ENCODE measurements at regions not wholly inside any gene's neighbourhood (a gene's known extent, or its start where the extent isn't known, plus 50 kb on each side); places are given as distances from the start of the nearest gene placed in this dataset.

DNA sequence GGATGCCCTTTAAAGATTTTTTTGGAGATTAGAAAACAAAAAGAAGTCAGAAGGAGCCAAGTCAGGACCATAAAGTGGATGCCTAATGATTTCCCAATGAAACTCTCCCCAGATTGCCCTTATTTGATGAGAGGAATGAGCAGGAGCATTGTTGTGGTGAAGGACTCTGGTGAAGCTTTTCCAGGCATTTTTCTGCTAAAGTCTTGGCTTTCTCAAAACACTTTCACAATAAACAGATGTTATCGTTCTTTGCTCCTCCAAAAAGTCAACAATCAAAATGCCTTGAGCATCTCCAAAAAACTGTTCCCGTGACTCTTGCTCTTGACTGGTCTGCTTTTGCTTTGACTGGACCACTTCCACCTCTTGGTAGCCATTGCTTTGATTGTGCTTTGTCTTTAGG is 121.8 kb downstream of the CAAP1 start:
- no peak for TF ChIP-seq POLR2AphosphoS5 (IDR thresholded peaks at IDR 0.05; ENCODE audit: low read depth)
- TF ChIP-seq GABPA (IDR thresholded peaks at IDR 0.05; ENCODE audit: low read depth): no peak
- TF ChIP-seq, protein P1, sequence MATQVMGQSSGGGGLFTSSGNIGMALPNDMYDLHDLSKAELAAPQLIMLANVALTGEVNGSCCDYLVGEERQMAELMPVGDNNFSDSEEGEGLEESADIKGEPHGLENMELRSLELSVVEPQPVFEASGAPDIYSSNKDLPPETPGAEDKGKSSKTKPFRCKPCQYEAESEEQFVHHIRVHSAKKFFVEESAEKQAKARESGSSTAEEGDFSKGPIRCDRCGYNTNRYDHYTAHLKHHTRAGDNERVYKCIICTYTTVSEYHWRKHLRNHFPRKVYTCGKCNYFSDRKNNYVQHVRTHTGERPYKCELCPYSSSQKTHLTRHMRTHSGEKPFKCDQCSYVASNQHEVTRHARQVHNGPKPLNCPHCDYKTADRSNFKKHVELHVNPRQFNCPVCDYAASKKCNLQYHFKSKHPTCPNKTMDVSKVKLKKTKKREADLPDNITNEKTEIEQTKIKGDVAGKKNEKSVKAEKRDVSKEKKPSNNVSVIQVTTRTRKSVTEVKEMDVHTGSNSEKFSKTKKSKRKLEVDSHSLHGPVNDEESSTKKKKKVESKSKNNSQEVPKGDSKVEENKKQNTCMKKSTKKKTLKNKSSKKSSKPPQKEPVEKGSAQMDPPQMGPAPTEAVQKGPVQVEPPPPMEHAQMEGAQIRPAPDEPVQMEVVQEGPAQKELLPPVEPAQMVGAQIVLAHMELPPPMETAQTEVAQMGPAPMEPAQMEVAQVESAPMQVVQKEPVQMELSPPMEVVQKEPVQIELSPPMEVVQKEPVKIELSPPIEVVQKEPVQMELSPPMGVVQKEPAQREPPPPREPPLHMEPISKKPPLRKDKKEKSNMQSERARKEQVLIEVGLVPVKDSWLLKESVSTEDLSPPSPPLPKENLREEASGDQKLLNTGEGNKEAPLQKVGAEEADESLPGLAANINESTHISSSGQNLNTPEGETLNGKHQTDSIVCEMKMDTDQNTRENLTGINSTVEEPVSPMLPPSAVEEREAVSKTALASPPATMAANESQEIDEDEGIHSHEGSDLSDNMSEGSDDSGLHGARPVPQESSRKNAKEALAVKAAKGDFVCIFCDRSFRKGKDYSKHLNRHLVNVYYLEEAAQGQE (IDR thresholded peaks at IDR 0.05; ENCODE audit: insufficient replicate concordance, low read depth): no peak
- no peak for TF ChIP-seq SPI1 (IDR thresholded peaks at IDR 0.05; ENCODE audit: borderline replicate concordance, low read depth)
- TF ChIP-seq, protein P2, sequence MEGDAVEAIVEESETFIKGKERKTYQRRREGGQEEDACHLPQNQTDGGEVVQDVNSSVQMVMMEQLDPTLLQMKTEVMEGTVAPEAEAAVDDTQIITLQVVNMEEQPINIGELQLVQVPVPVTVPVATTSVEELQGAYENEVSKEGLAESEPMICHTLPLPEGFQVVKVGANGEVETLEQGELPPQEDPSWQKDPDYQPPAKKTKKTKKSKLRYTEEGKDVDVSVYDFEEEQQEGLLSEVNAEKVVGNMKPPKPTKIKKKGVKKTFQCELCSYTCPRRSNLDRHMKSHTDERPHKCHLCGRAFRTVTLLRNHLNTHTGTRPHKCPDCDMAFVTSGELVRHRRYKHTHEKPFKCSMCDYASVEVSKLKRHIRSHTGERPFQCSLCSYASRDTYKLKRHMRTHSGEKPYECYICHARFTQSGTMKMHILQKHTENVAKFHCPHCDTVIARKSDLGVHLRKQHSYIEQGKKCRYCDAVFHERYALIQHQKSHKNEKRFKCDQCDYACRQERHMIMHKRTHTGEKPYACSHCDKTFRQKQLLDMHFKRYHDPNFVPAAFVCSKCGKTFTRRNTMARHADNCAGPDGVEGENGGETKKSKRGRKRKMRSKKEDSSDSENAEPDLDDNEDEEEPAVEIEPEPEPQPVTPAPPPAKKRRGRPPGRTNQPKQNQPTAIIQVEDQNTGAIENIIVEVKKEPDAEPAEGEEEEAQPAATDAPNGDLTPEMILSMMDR (IDR thresholded peaks at IDR 0.05; ENCODE audit: insufficient read depth, low read length): no peak
- DNase-seq (ENCODE audit: low read depth in 1 of 2, low spot score in 1 of 2): no peak
- Histone ChIP-seq H3K27me3 (ENCODE audit: insufficient read depth, poor library complexity, severe bottlenecking) (no peaks in the 10 kb centered on the region), H3K4me3 (replicated peaks; ENCODE audit: insufficient read depth, low read length) (no peak overlapping the region), H3K27ac (replicated peaks) (no peak overlapping the region)

DNA sequence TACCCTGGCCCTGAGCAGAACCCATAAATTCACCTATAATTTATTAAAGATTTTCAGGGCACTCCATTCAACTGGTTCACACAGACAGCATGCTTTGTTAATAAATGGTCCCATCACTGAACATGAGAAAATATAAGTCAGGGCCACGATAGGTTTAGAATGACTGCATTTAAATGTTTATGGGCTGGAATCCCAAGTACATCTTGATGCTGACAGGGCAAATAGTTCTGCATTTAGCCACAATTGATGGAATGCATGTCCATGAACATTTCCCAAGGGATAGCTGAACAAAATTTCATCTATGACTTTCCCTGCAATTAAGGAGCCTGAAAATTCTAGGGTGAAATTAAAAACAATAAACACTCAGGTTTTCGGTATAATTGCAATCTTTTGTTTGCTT is 124.5 kb downstream of the CAAP1 start:
- no peaks in the 10 kb centered on the region for H3K27me3 ChIP-seq (ENCODE audit: insufficient read depth, poor library complexity, severe bottlenecking)
- H3K4me3 ChIP-seq (replicated peaks; ENCODE audit: insufficient read depth, low read length): no peak overlapping the region
- no peak overlapping the region for H3K27ac ChIP-seq (replicated peaks)
- no peak for DNase-seq (ENCODE audit: low read depth in 1 of 2, low spot score in 1 of 2)
- TF ChIP-seq, protein P2 (IDR thresholded peaks at IDR 0.05; ENCODE audit: insufficient read depth, low read length): no peak
- TF ChIP-seq SPI1 (IDR thresholded peaks at IDR 0.05; ENCODE audit: borderline replicate concordance, low read depth) (no peak), GABPA (IDR thresholded peaks at IDR 0.05; ENCODE audit: low read depth) (no peak), POLR2AphosphoS5 (IDR thresholded peaks at IDR 0.05; ENCODE audit: low read depth) (no peak)
- TF ChIP-seq, protein P1 (IDR thresholded peaks at IDR 0.05; ENCODE audit: insufficient replicate concordance, low read depth): no peak

DNA sequence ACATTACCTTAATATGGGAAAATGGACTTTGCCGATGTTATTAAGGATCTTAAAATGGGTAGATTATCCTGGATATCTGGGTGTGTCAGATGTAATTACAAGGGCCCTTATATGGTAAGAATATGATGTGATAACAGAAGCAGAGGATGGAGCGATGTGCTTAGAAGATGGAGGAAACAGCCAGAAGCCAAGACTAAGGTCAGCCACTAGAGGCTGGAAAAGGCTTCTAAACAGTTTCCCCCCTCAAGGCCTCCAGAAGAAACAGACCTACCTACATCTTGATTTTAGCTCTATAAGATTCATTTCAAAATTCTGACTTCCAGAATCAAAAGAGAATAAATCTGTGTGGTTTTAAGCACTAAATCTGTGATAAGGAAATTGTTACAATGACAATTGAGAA is 131.9 kb downstream of the CAAP1 start:
- DNase-seq (ENCODE audit: low read depth in 1 of 2, low spot score in 1 of 2): no peak

DNA sequence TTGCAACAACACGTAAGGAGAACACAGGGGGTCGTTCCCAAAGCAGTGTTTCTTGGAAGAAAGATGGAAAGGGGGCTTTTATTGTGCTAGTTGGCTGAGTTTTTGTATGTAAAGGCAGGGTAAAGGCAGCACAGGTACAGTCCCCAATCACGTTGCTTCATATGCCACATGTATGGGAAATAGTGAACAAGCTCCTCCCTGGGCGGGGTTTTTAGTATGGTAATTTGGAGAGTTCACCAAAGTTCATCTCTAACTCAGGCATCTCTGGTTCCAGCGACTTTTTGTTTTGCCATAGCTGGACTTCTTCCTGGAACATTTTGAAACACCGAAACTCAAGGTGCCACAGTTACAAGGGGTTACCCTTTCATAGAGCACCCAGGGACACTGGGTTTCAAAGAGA is 133.9 kb downstream of the CAAP1 start:
- no peaks in the 10 kb centered on the region for H3K27me3 ChIP-seq (ENCODE audit: insufficient read depth, poor library complexity, severe bottlenecking)
- no peak for DNase-seq (ENCODE audit: low read depth in 1 of 2, low spot score in 1 of 2)
- no peak overlapping the region for H3K4me3 ChIP-seq (replicated peaks; ENCODE audit: insufficient read depth, low read length)
- TF ChIP-seq, protein P2 (IDR thresholded peaks at IDR 0.05; ENCODE audit: insufficient read depth, low read length): no peak
- TF ChIP-seq, protein P1 (IDR thresholded peaks at IDR 0.05; ENCODE audit: insufficient replicate concordance, low read depth): no peak
- TF ChIP-seq GABPA (IDR thresholded peaks at IDR 0.05; ENCODE audit: low read depth): no peak
- TF ChIP-seq SPI1 (IDR thresholded peaks at IDR 0.05; ENCODE audit: borderline replicate concordance, low read depth): no peak
- TF ChIP-seq POLR2AphosphoS5 (IDR thresholded peaks at IDR 0.05; ENCODE audit: low read depth): no peak
- no peak overlapping the region for H3K27ac ChIP-seq (replicated peaks)

More for the DNA sequence above, 131.9 kb downstream of the CAAP1 start:
- no peak for TF ChIP-seq GABPA (IDR thresholded peaks at IDR 0.05; ENCODE audit: low read depth)
- TF ChIP-seq SPI1 (IDR thresholded peaks at IDR 0.05; ENCODE audit: borderline replicate concordance, low read depth): no peak
- Histone ChIP-seq H3K4me3 (replicated peaks; ENCODE audit: insufficient read depth, low read length) (no peak overlapping the region), H3K27ac (replicated peaks) (no peak overlapping the region), H3K27me3 (ENCODE audit: insufficient read depth, poor library complexity, severe bottlenecking) (no peaks in the 10 kb centered on the region)
